NB4 (cell line): ENCODE measurements at regions not wholly inside any gene's neighbourhood (a gene's known extent, or its start where the extent isn't known, plus 50 kb on each side); places are given as distances from the start of the nearest gene placed in this dataset.

Experiments
- CTCF ChIP-seq: IDR thresholded peaks from one replicate; pipeline ENCODE4 v1.5.1; 2012; ENCODE audit warnings: low read depth, low read length
- TF ChIP-seq, protein P1 (sequence below): IDR thresholded peaks from 2 replicates; pipeline ENCODE4 v1.6.1; 2011; ENCODE audit warnings: low read depth, low read length

GRCh38 chr18:54509793-54510192, 81.3 kb upstream of the DYNAP start:
- no peak for TF ChIP-seq CTCF
- TF ChIP-seq, protein P1, sequence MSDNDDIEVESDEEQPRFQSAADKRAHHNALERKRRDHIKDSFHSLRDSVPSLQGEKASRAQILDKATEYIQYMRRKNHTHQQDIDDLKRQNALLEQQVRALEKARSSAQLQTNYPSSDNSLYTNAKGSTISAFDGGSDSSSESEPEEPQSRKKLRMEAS, result no peak
